ENCODE measurements at regions not wholly inside any gene's neighbourhood (a gene's known extent, or its start where the extent isn't known, plus 50 kb on each side); places are given as distances from the start of the nearest gene placed in this dataset.

DNA sequence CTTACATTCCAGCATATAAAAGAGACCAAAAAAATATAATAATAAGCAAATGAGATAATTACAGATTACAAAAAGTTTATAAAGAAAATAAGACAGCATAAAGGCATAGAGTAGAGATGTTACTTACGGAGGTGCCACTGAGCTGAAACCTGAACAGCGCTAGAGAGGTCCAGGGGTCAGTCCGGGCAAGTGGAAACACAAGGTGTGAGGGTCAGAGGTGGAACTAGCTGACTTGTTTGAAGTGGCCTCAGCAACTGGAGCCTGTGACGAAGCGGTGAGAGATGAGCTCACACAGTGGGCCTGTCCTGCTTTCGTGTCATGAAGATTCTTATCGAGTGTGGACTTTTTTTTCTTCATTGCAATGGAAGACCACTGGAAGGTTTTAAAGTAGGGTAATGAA, 288.3 kb upstream of the TANK start:
- DNase-seq (ENCODE audit: low read depth), result no peak

DNA sequence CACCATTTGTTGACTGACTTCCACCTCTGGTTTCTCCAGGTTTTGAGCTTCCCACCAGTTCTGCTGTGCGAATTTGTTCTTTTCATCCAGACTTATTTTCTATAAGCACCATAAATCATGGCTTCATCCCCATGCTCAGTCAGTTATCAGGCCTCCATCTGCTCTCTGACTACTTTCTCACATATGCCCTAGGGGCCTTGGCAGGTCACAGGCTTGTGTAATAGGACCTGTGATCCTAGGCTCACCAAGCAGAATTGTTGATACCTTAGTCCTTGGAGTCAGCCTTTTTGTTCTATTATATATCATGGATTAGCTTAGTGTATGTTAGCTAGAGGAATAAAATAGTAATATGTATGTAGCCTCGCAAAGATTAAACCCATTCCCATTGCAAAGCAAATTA, 284.2 kb upstream of the TANK start:
- no peak for DNase-seq (ENCODE audit: low read depth)

DNA sequence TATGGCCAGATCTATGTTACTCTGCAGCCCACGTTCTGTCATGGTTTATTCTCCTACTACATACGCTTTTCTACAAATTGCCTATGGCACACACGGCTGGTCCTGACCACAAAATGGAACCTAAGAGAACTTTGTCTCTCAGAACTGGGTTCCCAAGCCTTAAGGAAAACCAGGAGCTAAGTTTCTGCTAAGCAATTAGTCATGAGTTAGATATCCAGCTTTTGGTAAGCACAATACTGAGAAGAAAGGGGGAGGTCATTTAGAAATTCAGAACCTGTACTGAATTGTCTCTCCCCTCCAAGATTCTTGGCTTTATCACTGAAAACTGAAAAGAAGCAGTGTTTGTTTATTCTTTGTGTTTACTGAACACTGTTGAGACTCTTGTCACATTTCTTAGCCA, 283.5 kb upstream of the TANK start:
- DNase-seq (ENCODE audit: low read depth), result no peak

DNA sequence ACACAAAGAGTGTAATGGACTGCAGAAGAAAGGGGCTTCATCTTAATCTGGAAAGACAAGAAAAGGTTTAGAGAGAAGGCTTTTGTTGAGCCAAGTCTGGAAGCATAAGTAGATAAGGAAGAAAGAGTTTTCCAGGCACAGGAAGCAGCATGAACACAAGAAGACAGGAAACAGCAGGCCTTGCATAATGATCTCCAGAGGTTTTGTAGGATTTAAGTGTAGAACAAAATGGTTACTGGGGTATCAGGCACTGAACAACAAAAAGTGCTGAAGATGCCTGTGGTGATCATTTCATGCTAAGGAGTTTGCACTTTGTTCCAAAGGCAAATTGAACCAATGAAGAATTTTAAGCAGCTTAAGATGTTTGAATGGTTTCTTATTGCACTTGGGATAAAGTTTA, 281.6 kb upstream of the TANK start:
- DNase-seq (ENCODE audit: low read depth), result no peak

DNA sequence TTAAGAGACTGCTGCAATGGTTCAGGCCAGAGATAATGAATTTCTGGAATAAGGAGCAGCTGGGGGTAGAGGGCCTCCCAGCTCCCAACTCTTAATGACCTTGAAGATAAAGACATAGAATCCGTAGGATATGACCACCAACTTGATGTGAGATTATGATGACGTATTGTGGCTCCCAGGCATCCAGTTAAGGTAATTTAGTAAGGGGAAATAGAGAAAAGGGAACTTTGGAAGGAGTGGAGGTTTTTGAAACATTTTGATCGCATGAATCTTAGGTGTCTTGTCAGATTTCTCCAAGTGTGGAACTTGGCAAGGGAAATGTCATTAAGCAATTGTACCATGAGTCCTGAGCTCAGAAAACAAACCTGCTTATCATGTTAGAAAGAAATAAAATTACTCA, 277.3 kb upstream of the TANK start:
- no peak for DNase-seq (ENCODE audit: low read depth)

DNA sequence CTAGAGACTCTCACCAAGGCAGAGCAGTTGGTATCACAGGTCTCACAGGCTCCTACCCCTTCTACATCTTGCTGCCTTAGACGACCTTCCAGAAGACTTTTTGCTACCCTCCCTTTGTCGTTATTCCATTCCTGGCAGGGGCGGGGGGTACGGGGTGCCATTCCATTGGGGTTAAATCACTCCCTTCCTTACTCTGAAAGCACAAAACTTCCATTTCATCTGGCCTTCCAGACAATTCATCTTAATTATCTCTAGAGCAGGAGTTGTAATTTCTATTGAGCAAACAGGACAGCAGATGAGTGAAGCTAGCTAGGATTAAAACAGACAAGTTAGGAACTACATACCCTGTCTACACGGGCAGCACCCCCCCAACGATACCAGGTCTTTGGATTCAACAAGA, 276.2 kb upstream of the TANK start:
- DNase-seq (ENCODE audit: low read depth), result no peak

DNA sequence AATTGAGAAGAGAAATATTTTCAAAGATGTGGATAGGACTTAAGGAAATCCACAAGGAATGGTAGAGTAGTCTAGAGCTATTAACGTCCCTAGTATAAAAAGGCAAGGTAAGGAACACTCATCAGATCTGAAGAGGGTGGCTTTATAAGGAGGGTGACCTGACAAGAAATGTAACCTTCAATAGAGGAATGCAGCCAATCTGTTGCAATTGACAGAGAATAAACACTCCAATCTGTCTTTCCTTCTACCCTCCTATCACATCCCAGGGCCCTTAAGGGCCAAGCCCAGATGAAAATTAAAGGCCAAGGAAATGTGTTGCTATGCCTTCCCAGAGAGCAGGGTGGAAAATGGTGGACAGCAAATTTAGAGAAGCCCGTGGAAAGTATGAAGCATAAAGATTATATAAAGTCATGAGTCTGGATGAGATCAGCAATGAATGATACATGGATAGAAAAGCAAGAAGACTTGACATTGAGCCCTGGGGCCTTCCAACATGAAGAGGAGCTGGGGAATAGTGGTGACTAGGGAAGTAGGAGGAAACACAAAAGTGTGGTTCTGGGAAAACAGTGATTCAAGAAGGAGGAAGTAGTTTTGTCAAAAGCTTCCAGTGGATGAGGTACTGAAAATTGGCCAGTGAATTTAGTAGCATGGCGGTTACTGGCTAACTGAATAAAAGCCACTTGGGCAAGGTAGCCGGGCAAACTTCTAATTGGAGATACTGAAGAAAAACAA, 270.6 kb upstream of the TANK start:
- no peak for DNase-seq (ENCODE audit: low read depth)

DNA sequence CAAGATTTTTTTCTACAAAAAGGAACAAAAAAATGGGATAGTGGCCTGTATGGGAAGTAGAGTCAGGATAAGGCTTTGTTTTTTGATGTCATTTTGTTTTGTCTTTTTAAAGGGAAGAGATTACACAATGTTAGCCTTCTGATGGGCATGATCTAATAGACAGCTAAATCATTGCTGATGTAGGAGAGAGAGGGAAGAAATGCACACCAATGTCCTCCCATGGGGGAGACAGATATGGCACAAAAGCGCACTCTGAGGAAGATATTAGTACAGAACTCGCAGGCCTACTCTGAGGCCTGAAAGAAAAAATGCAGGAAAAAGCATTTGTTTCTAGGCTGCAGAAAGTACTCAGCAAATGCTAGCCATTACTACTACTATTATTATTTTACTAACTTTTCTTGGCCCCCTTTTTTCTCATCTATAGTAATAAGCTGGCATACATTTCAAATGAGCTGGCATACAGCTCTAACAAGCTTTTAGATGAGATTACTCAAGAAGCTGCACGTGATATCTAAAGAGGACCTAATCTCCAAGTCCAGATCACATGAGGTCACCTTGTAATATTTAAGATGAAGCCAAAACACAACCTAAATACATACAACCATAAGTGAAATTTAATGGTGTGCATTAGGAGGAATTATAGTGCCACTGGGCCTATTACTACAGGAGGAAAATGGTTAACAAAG, 269.4 kb upstream of the TANK start:
- no peak for DNase-seq (ENCODE audit: low read depth)

DNA sequence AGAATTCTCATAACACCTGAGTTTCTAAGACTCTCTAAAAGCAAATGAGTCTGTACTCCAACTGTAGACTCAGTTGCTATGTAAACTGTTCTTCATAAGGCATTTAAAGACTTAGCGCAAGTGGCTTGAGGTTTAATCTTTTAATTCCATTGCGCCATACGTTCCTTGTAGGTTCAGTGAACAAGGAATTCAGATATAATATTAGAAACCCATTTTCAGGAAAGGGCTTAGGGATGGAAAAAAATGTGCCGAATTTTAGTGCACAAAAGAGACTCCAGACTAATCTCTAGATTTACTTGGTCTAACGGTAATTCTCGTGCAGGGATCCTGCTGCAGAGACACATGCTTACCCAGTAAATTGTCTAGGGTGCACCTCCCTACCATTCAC, 268.9 kb upstream of the TANK start:
- no peak for DNase-seq (ENCODE audit: low read depth)

DNA sequence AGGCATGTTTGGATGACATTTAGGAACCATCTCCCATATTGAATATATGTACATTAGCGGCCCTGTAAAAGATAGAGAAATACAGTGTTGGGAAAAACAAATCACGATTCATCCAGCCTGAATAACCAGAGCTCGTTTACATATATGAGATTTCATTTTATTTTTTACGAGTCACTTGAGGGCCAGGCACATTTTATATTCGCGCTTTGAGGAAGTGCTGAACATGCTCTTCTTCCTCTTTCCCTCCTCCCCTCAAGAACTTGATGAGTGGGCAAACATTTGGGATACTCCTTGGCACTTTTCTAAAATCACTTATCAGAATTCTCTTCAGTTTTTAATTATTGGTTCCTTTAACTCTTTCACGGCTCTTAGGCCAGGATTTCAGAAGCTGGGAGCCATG, 268.0 kb upstream of the TANK start:
- no peak for DNase-seq (ENCODE audit: low read depth)

DNA sequence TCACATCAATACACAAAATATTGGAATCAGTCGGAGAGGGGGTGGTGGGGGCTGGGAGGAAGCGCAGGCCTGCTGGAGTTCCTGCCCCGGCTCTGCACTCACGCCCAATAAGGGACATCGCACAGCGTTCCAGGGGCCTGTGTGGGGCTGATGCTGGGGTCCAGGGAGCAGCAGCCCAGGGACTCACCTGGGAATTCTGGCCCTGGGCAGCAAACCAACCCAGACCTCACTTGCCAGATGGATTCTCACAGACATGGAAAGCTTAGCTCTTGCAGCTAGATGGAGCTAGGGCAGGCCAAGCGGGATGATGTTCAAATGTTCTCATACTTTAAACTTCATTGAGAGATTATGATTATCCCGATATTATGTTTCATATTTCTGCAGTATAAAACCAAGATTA, 266.6 kb upstream of the TANK start:
- DNase-seq (ENCODE audit: low read depth), result no peak

DNA sequence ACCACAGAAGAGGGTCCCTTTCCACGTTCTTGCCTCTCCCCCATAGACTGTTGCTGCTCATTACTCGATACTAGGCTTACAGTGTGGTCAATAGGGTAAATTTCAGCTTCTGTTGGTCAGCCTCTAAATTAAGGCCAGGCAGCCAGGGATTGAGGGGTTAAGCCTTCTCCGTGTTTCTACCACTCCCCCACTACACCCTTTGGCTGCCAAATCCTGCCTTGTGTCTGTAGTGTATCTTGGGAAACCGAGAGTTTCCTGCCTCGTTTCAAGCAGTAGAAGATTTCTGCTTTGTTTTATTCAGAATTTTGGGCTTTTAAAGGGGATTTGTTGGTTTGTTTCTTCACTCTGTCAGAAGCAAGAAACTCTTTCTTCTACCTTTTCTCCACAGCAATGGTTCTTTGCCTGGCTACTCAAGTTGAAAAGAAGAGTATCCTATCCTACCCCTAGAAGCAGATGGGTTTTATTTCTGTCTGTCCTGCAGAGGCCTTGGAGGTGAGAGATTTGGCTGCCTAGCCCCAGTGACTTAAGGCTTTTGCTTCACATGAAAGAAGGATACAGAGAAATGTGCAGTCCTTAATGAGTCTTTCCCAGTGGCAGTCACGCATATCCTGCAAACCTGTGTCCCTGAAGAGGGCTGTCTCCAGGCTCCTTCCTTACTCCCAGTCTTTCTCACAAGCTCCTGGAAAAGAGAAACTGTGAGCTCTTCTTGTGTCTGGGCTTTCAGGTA, 261.5 kb upstream of the TANK start:
- no peak for DNase-seq (ENCODE audit: low read depth)

DNA sequence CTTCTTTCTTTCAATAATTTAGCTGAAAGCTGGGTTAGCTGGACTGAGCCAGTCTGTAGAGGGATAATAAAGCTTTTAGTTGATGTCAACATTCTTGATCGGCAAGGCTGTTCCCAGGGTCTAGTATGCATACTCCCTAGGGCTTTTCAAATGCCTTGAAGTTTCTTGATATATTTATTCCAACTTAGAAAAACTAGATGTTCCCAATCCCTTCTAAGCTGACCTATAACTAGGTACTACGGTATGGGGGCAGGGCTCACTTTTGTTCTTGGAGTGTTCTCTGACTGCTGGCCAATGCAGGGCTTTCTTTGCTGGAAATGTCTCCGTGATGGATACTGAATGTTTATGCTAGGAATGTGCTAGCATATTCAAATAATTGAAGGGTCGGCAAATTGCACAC, 258.6 kb upstream of the TANK start:
- DNase-seq (ENCODE audit: low read depth), result no peak

DNA sequence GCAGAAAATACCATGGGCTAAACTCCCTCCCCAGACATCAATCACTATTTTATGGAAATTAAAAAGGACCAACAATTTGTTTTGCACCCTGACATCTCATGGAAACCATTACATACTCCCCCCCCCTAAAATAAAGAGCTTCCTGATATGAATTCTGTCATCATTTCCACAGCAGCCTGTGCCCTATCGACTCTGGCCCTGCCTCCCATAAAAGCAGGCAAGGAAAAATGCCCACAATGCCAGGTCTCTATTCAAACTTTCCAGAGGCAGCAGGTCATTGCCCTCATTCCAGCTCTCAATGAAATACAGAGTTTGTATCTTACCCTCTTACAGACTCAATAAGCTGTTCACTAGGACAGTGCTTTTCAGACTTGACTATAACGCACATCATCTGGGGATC, 254.4 kb upstream of the TANK start:
- DNase-seq (ENCODE audit: low read depth), result no peak

DNA sequence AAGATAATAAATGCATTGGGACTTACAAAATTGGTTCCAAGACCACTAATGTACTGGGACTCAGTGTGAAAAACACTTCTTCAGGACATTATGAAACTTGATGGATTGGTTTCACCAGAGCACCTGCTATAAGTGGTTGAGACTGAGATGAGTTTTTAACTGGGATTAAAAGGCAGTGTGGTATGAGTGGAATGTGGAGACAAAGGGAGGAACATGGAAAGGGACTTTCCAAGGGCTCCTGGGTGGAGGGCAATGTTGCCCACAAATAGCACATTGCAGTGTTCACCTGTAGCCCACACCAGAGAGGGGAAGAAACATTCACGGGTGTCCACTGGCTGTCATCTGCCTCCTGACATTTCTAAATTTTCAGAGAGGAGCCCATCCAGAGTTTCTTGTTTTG, 253.3 kb upstream of the TANK start:
- no peak for DNase-seq (ENCODE audit: low read depth)

DNA sequence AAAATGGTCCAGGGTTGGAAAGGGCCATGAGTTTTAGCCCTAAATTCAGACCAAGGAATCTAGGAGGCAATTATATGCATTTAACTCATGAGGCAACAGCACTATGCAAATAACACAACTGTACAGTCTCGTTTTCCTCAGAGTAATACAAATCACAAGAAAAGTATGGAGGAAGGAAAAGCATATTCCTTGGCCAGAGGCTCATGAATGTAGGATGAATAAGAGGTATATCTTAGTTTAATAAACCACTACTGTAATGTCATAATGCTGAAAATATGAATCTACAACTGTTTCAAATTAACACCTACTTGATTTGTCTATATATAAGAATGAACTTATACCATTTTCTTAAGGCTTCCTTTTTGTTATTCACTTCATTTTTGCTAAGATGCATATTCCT, 252.5 kb upstream of the TANK start:
- DNase-seq (ENCODE audit: low read depth), result no peak

DNA sequence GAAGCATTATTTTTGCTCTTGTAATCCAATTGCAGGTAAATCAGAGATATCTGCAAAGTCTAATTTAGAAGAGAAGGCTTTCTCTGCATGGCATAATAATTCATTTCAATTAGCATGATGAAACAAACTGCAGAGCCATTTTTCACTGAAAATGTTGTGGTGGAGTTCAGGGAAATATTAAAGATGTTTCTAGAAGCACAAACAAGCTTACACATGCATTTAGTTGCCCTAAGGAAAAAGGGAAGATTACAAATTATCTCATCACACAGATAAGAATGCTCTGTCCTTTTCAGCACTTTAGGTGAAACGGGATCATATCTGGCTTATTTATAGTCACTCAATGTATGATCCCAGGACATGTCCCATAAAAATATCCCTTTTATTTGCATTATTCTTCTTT, 252.1 kb upstream of the TANK start:
- no peak for DNase-seq (ENCODE audit: low read depth)

DNA sequence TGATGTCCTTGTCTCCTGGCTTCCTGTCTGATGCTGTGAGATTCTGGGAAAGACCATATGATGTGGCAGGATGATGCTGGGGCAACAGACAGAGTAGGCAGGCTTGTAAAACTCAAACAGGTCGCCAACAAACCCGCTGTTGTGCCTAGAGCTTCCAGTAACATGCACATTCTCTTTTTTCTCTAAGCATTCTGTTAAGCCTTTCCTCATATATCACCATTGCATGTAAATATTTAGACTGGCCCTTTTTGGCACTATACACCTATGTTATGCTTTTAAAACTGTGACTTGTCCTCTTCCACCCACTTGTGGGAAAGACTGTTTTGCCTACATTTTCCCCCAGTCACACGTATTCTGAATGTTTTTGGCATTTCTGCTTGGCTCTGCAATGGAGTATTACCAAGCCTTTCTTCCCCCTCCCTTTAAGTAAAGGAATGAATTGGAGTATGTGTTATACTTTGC, 250.4 kb upstream of the TANK start:
- no peak for DNase-seq (ENCODE audit: low read depth)

DNA sequence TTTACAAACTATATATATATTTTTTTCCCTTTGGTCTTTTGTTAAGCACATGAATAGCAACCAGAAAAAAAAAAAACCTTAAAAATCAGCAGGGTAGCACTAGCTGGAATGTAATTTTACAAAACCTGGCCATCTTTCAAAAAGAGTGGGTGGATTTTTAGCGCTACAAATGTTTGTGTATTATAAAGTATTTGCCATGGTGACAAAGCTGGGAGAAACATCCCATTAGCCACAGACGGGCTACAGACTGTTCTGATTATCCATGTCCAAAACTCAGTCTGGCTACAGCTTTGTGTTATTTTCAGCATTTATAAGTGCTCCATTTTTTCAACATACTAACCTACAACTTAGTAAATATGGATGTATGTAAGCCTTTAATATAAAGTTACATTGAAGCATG, 249.5 kb upstream of the TANK start:
- DNase-seq (ENCODE audit: low read depth), result peak; percentile 62

DNA sequence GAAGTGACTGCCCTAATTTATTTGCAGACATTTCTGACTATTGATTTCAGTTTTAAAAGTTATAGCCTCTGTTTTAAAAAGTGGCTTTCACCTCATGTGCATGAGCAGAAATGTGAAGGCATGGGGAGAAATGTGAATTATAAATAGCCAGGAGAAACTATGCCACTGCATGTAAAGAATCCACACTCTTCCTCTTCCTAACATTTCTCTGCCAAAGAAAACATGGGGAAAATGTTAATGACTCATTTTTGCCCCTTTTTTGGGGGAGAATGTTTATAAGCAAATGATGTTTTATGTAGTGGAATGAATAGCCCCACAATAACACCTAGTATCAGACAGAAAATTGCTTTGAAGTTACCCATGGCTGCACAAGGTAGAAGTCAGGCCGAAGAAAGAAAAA, 249.0 kb upstream of the TANK start:
- no peak for DNase-seq (ENCODE audit: low read depth)

DNA sequence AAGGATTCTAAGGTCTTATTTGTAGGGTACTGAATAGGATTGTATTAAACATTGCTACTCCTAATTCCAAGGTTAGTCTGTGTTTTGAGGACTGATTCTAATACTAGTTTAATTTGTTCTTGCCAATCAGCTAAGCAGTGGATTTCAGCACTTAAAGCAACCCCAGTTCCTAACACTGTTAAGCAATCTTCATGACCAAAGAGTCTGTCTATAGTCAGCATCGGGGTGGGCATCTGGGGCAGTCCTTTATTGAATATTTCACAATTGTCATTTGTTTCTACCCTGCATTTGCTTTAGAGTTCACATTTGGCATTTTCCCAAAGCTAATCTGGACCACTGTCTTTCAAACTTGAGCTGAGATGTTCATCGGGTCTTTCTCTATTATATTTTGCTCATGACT, 248.0 kb upstream of the TANK start:
- no peak for DNase-seq (ENCODE audit: low read depth)

DNA sequence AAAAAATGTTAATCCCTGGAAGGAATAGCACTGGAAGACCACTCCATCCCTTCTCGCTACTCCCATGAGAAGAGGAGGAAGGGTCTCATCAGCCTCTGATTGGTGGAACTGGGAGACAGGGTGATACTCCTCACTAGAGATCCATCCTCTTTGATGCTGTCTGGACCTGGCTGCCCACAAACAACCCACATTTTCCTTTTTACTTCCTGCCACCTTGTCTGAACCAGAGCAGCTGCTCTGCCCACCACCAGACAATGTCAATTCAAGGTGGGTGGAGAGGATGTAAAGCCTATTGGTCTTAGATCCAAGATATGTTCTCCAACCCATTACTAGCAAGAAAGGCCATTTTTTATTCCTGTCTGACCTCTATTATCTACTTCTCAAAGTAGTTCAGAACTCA, 246.9 kb upstream of the TANK start:
- no peak for DNase-seq (ENCODE audit: low read depth)

DNA sequence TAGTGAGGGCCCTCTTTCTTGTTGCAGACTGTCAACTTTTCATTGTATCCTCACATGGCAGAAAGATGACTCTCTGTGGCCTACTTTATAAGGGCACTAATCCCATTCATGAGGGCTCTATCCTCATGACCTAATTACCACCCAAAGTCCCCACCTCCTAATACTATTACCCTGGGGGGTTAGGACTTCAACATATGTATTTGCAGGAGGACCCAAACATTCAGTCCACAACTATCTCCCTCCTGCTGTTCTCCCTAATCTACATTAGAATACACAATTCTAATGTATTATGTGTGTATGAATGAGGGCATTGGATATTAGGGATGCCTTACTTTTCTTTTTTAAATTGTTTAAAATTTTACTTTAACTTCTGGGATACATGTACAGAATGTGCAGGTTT, 246.0 kb upstream of the TANK start:
- no peak for DNase-seq (ENCODE audit: low read depth)

Measured in forelimb muscle (tissue), 1 donor.